ENCODE measurements at regions not wholly inside any gene's neighbourhood (a gene's known extent, or its start where the extent isn't known, plus 50 kb on each side); places are given as distances from the start of the nearest gene placed in this dataset.

GRCh38 chr18:6604573-6604941 is 125.0 kb upstream of the ARHGAP28 start:
- Histone ChIP-seq H3K4me3 (replicated peaks in 1 of 2; ENCODE audit: low read depth in 1 of 2, low read length in 2 of 2) (no peak overlapping the region), H3K4me1 (ENCODE audit: control insufficient read depth in 1 of 2, insufficient read depth in 2 of 2, low read length in 2 of 2) (no peaks in the 10 kb centered on the region), H3K9ac (ENCODE audit: low read length) (no peak overlapping the region), H3K9me2 (ENCODE audit: insufficient read depth) (no peaks in the 10 kb centered on the region), H3K9me3 (ENCODE audit: control insufficient read depth in 1 of 2, insufficient read depth in 1 of 2, low read depth in 1 of 2, low read length in 2 of 2) (peaks cover 8 to 25% of the 10 kb centered on the region in 2 experiments; a peak in 2 of 4 replicates), H3K36me3 (ENCODE audit: control insufficient read depth in 1 of 2, insufficient read depth in 2 of 2, low read length in 2 of 2) (no peaks in the 10 kb centered on the region), H2AFZ (ENCODE audit: low read depth, low read length, poor library complexity, severe bottlenecking) (no peak overlapping the region), H3K27ac (ENCODE audit: low read depth, low read length) (no peak overlapping the region), H3K79me2 (ENCODE audit: insufficient read depth, low read length) (no peaks in the 10 kb centered on the region), H4K20me1 (ENCODE audit: insufficient read depth) (no peaks in the 10 kb centered on the region), H3K27me3 (ENCODE audit: insufficient read depth, low read length) (no peaks in the 10 kb centered on the region), H3K4me2 (ENCODE audit: low read length) (no peak overlapping the region)
- POLR2A ChIA-PET, result no interaction called here
- no peak for DNase-seq (ENCODE audit: low read depth, low spot score)
- intact Hi-C loops (cut with micrococcal nuclease), result no loop called here
- BruUV-seq (replicated peaks), result no TSS peak
- no peak for ATAC-seq
- TF ChIP-seq CBX3 (IDR thresholded peaks at IDR 0.05; ENCODE audit: low read depth) (no peak), EZH2 (IDR thresholded peaks at IDR 0.05) (no peak), REST (IDR thresholded peaks at IDR 0.05; ENCODE audit: low read depth) (no peak), EGR1 (IDR thresholded peaks at IDR 0.05; ENCODE audit: low read depth) (no peak)
- CTCF ChIA-PET, result no interaction called here
- RAD21 ChIA-PET (ENCODE audit: low non-redundant PET in 1 of 2, low total read pairs in 2 of 2, uncharacterized antibody in 2 of 2, unreplicated experiment in 2 of 2), result no interaction called here

GRCh38 chr18:6605115-6605869 is 124.2 kb upstream of the ARHGAP28 start:
- ChIA-PET RAD21 (ENCODE audit: low non-redundant PET in 1 of 2, low total read pairs in 2 of 2, uncharacterized antibody in 2 of 2, unreplicated experiment in 2 of 2) (no interaction called here), CTCF (no interaction called here), POLR2A (no interaction called here)
- intact Hi-C loops (cut with micrococcal nuclease), result no loop called here
- H3K27me3 ChIP-seq (ENCODE audit: insufficient read depth, low read length), result no peaks in the 10 kb centered on the region
- H2AFZ ChIP-seq (ENCODE audit: low read depth, low read length, poor library complexity, severe bottlenecking), result no peak overlapping the region
- peaks cover 8 to 25% of the 10 kb centered on the region in 2 experiments; a peak in 2 of 4 replicates for H3K9me3 ChIP-seq (ENCODE audit: control insufficient read depth in 1 of 2, insufficient read depth in 1 of 2, low read depth in 1 of 2, low read length in 2 of 2)
- no peak for ATAC-seq
- no peaks in the 10 kb centered on the region for H3K9me2 ChIP-seq (ENCODE audit: insufficient read depth)
- H3K4me2 ChIP-seq (ENCODE audit: low read length), result no peak overlapping the region
- H3K9ac ChIP-seq (ENCODE audit: low read length), result no peak overlapping the region
- H4K20me1 ChIP-seq (ENCODE audit: insufficient read depth), result no peaks in the 10 kb centered on the region
- H3K27ac ChIP-seq (ENCODE audit: low read depth, low read length), result no peak overlapping the region
- H3K79me2 ChIP-seq (ENCODE audit: insufficient read depth, low read length), result no peaks in the 10 kb centered on the region
- no peak for DNase-seq (ENCODE audit: low read depth, low spot score)
- no peaks in the 10 kb centered on the region for H3K4me1 ChIP-seq (ENCODE audit: control insufficient read depth in 1 of 2, insufficient read depth in 2 of 2, low read length in 2 of 2)
- H3K36me3 ChIP-seq (ENCODE audit: control insufficient read depth in 1 of 2, insufficient read depth in 2 of 2, low read length in 2 of 2), result no peaks in the 10 kb centered on the region
- H3K4me3 ChIP-seq (replicated peaks in 1 of 2; ENCODE audit: low read depth in 1 of 2, low read length in 2 of 2), result no peak overlapping the region
- BruUV-seq (replicated peaks), result no TSS peak
- TF ChIP-seq EZH2 (IDR thresholded peaks at IDR 0.05), result no peak
- TF ChIP-seq SIN3A (IDR thresholded peaks at IDR 0.05; ENCODE audit: low read depth), result no peak
- TF ChIP-seq RAD21 (IDR thresholded peaks at IDR 0.05; ENCODE audit: low read depth), result no peak
- no peak for TF ChIP-seq ELF1 (IDR thresholded peaks at IDR 0.05; ENCODE audit: borderline replicate concordance, low read depth)
- TF ChIP-seq, protein P1, sequence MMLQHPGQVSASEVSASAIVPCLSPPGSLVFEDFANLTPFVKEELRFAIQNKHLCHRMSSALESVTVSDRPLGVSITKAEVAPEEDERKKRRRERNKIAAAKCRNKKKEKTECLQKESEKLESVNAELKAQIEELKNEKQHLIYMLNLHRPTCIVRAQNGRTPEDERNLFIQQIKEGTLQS (IDR thresholded peaks at IDR 0.05), result no peak
- TF ChIP-seq, protein P2, sequence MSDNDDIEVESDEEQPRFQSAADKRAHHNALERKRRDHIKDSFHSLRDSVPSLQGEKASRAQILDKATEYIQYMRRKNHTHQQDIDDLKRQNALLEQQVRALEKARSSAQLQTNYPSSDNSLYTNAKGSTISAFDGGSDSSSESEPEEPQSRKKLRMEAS (IDR thresholded peaks at IDR 0.05), result no peak
- no peak for TF ChIP-seq TCF7L2 (IDR thresholded peaks at IDR 0.05; ENCODE audit: borderline replicate concordance, extremely low read depth, insufficient read depth, insufficient read length)
- TF ChIP-seq YY1 (IDR thresholded peaks at IDR 0.05; ENCODE audit: extremely low read depth, insufficient replicate concordance, low read depth, low read length), result no peak
- TF ChIP-seq SP1 (IDR thresholded peaks at IDR 0.05; ENCODE audit: low read depth), result no peak
- TF ChIP-seq CEBPB (IDR thresholded peaks at IDR 0.05; ENCODE audit: low read depth), result no peak
- no peak for TF ChIP-seq EZH2phosphoT487 (IDR thresholded peaks at IDR 0.05; ENCODE audit: borderline replicate concordance)
- TF ChIP-seq CBX3 (IDR thresholded peaks at IDR 0.05; ENCODE audit: low read depth), result no peak
- no peak for TF ChIP-seq EGR1 (IDR thresholded peaks at IDR 0.05; ENCODE audit: low read depth)
